Fibroblast of villous mesenchyme (primary cell): ENCODE measurements at regions not wholly inside any gene's neighbourhood (a gene's known extent, or its start where the extent isn't known, plus 50 kb on each side); places are given as distances from the start of the nearest gene placed in this dataset.
"Not testable (repeated sequence)": the region's sequence is repeated elsewhere in the genome, so short reads cannot be mapped to it uniquely, and the experiment has no call there.

Experiments
- DNase-seq: peaks from one replicate; pipeline ENCODE4 v3.0.0-alpha.2; 2010; ENCODE audit warnings: low read depth
- H3K4me3 ChIP-seq: 2 replicates; pipeline ENCODE4 v1.5.1; 2011; ENCODE audit warnings: low read depth, mild to moderate bottlenecking, low read length
- CTCF ChIP-seq: IDR thresholded peaks from 2 replicates; pipeline ENCODE4 v1.5.1; 2012; ENCODE audit warnings: low read depth, mild to moderate bottlenecking, low read length; ENCODE audit not compliant: insufficient read depth

DNA sequence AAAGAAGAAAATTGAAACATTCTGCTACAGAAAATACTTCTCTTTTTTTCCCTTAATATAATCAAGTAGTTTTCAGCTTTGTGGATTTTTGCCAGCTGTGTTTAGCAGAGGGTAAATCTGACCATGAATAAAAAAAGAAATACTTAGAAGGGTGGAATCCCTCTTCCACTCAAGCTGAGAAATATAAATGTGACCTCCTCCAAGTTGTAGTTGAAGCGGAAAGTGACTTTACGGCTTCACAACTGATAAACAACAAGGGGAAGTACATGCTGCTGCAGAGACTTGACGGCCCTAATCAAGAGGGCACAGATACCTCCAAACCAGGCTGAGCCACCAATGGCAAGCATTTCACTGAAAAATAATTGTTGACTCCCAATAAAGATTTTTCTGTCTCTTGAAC is 785.0 kb downstream of the SLITRK5 start:
- no peak for DNase-seq
- no peak for TF ChIP-seq CTCF
- no peak overlapping the region for H3K4me3 ChIP-seq

- no peak for DNase-seq
- no peak overlapping the region for H3K4me3 ChIP-seq
- no peak for TF ChIP-seq CTCF
Measured at GRCh38 chr13:88459331-88459730, 788.2 kb downstream of the SLITRK5 start.

DNA sequence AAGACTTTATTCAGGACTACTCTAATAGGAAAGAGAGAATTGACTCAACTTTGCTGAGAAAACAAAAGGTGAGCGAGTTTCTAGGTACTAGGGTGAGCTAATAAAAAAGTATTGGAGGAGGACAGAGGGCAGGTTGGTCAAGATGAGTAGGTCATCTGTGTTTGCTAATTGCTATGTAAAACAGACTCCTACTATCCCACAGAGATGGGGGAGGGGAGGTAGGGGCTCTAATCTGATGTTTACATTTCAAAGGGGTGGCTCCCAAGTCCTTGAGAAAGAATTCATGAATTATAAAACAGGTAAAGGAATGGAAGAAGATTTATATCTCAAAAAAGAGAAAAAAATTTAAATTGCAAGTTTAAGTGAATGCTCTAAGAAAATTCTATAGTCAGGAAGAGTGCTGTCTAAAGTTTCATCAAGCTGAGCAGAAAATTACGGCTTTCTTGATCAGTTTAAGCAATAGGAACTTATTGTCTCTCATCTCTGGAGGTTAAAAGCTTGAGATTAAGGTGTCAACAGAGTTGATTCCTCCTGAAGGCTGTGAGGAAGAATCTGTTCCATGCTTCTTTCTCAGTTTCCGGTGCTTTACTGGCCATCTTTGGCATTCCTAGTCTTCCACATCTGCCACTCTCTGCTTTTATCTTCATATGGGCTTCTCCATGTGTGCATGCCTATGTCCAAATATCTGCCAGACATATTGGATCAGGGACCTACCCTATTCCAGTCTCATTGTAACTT is 790.3 kb downstream of the SLITRK5 start:
- TF ChIP-seq CTCF = no peak
- H3K4me3 ChIP-seq = no peak overlapping the region
- DNase-seq = no peak

- TF ChIP-seq CTCF = no peak
- no peak overlapping the region for H3K4me3 ChIP-seq
- no peak for DNase-seq
Measured at GRCh38 chr13:88464851-88465250, 793.7 kb downstream of the SLITRK5 start.

DNA sequence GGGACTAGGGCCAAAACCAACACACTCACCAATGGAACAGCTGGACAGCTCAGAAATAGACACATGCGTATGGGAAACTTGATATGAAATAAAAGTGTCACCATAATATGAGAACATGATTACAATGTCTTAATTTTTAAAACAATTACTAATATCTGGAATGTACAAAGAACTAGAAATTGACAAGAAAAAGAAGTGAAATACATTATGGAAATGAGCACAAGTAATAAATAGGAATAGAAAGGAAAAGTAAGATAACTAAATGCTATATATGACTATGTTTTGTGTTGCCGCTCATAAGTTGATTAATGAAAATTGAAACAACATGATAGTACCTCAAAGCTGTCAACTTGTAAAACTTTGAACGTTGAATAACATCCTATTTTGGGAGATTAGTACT is 801.1 kb downstream of the SLITRK5 start:
- no peak for TF ChIP-seq CTCF
- DNase-seq = no peak
- H3K4me3 ChIP-seq = no peak overlapping the region

DNA sequence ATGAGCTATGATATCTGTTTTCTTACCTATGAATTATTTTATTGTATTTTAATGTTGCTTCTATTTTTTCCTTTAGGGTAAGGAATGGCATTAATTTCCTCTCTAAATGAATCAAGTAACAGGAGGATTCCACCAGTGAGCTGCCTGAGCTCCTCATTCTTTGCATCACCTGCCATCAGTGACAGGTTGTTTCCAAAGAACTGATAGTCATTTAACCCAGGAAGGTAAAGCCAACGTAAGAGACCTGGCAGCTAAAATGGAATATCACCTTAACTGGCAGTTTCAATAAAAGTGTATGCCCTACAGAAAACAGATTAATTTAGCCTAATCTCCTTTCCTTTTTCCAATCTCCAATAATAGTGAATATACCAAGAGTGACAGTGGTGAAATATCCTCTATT is 812.0 kb downstream of the SLITRK5 start:
- TF ChIP-seq CTCF = no peak
- DNase-seq = no peak
- H3K4me3 ChIP-seq = no peak overlapping the region

DNA sequence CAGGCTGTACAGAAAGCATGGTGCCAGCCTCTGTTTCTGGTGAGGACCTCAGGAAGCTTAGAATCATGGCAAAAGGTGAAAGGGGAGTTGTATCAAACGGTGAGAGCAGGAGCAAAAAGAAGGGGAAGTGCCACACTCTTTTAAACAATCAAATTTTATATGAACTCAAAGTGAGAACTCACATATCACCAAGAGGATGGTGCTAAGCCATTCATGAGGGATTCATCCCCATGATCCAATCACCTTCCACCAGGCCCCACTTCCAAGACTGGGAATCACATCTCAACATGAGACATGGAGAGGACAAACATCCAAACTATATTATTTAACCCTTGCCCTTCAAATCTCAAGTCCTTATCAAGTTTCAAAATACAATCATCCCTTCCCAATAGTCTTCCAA is 836.7 kb downstream of the SLITRK5 start:
- no peak for TF ChIP-seq CTCF

DNA sequence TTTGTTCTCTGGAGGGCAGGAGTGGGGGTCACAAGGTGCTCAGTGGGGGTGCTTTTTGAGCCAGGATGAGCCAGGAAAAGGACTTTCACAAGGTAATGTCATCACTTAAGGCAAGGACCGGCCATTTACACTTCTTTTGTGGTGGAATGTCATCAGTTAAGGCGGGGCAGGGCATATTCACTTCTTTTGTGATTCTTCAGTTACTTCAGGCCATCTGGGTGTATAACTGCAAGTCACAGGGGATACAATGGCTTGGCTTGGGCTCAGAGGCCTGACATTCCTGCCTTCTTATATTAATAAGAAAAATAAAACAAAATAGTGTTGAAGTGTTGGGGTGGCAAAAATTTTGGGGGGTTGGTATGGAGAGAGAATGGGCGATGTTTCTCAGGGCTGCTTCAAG is 841.8 kb downstream of the SLITRK5 start:
- DNase-seq, H3K4me3 ChIP-seq: not testable (repeated sequence)

More for the DNA sequence above, 836.7 kb downstream of the SLITRK5 start:
- no peak overlapping the region for H3K4me3 ChIP-seq
- no peak for DNase-seq
